ENCODE measurements at regions not wholly inside any gene's neighbourhood (a gene's known extent, or its start where the extent isn't known, plus 50 kb on each side); places are given as distances from the start of the nearest gene placed in this dataset.

DNA sequence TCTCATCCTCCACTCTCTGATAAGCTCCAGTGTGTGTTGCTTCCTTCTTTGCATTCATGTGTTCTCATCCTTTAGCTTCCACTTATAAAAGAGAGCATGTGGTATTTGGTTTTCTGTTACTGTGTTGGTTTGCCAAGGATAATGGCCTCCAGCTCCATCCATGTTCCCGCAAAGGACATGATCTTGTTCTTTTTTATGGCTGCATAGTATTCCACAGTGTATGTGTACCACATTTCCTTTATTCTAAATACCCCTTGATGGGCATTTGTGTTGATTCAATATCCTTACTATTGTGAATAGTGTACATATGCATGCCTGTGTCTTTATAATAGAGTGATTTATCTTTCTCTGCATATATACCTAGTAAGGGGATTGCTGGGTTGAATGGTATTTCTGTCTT is 155.1 kb downstream of the DCK start:
- TF ChIP-seq CTCF (IDR thresholded peaks at IDR 0.05; ENCODE audit: low read depth, low read length, missing control alignments): no peak
- no peak for DNase-seq (ENCODE audit: low read depth)
- H3K4me3 ChIP-seq (ENCODE audit: low read depth, low read length): no peak overlapping the region

- no peak for DNase-seq (ENCODE audit: low read depth)
- no peak for TF ChIP-seq CTCF (IDR thresholded peaks at IDR 0.05; ENCODE audit: low read depth, low read length, missing control alignments)
- no peak overlapping the region for H3K4me3 ChIP-seq (ENCODE audit: low read depth, low read length)
Observed at GRCh38 chr4:71151054-71151453, 157.6 kb downstream of the DCK start.

- no peak for TF ChIP-seq CTCF (IDR thresholded peaks at IDR 0.05; ENCODE audit: low read depth, low read length, missing control alignments)
- H3K4me3 ChIP-seq (ENCODE audit: low read depth, low read length): no peak overlapping the region
- no peak for DNase-seq (ENCODE audit: low read depth)
Observed at GRCh38 chr4:71156616-71157015, 163.2 kb downstream of the DCK start.

- no peak for DNase-seq (ENCODE audit: low read depth)
Observed at GRCh38 chr4:71162386-71162785, 168.9 kb downstream of the DCK start.

DNA sequence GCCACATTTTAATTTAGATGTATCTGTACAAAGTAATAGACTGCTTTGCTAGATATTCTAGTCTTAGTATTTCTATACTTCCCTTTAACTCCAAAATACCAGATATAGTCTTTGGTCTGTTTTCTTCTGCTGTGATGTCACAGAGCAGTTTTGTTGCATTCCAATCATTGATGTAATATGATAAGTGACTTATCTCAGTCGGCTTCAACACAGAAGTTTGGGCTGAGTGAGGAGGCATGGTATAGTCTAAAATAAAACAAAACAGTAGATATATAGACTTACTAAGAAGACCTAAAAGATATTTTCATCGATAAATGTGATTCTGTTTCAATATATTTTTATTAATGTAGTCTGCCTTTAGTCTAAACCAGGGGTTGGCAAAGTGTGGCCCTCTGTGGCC is 169.9 kb downstream of the DCK start:
- no peak overlapping the region for H3K4me3 ChIP-seq (ENCODE audit: low read depth, low read length)
- no peak for TF ChIP-seq CTCF (IDR thresholded peaks at IDR 0.05; ENCODE audit: low read depth, low read length, missing control alignments)
- DNase-seq (ENCODE audit: low read depth): no peak

More at GRCh38 chr4:71162386-71162785, 168.9 kb downstream of the DCK start:
- no peak overlapping the region for H3K4me3 ChIP-seq (ENCODE audit: low read depth, low read length)
- no peak for TF ChIP-seq CTCF (IDR thresholded peaks at IDR 0.05; ENCODE audit: low read depth, low read length, missing control alignments)

DNA sequence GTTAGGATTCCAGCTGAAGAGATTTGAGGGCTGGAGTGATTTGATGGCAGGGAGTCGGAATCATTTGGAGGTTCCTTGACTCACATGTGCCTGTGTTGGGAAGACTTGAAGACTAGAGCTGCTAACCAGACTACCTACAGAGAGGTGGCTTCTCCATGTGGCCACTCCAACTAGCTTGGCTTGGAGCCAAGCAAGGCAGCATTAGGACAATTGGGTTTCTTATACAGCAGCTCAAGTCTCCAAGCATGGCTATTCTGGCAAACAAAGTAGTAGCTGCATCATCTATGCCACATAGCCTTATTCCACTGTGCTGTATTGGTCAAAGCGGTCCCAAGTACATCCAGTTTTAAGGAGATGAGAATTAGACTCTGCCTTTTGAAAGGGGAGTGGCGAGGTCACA is 171.7 kb upstream of the SLC4A4 start:
- no peak for TF ChIP-seq CTCF (IDR thresholded peaks at IDR 0.05; ENCODE audit: low read depth, low read length, missing control alignments)
- DNase-seq (ENCODE audit: low read depth): no peak
- H3K4me3 ChIP-seq (ENCODE audit: low read depth, low read length): no peak overlapping the region

GRCh38 chr4:71171592-71171991 is 167.2 kb upstream of the SLC4A4 start:
- H3K4me3 ChIP-seq (ENCODE audit: low read depth, low read length): no peak overlapping the region
- TF ChIP-seq CTCF (IDR thresholded peaks at IDR 0.05; ENCODE audit: low read depth, low read length, missing control alignments): no peak
- no peak for DNase-seq (ENCODE audit: low read depth)

Data from GM12864 (cell line).